NCI-H2227 (cell line): ENCODE measurements at regions not wholly inside any gene's neighbourhood (a gene's known extent, or its start where the extent isn't known, plus 50 kb on each side); places are given as distances from the start of the nearest gene placed in this dataset.
A peak's percentile ranks its signal among the peaks of the same experiment; 100 is the strongest.

Experiments used
- DNase-seq: peaks from one replicate; lab custom pipeline; 2025; ENCODE audit not compliant: unreplicated experiment; lab: John Stamatoyannopoulos, UW

DNA sequence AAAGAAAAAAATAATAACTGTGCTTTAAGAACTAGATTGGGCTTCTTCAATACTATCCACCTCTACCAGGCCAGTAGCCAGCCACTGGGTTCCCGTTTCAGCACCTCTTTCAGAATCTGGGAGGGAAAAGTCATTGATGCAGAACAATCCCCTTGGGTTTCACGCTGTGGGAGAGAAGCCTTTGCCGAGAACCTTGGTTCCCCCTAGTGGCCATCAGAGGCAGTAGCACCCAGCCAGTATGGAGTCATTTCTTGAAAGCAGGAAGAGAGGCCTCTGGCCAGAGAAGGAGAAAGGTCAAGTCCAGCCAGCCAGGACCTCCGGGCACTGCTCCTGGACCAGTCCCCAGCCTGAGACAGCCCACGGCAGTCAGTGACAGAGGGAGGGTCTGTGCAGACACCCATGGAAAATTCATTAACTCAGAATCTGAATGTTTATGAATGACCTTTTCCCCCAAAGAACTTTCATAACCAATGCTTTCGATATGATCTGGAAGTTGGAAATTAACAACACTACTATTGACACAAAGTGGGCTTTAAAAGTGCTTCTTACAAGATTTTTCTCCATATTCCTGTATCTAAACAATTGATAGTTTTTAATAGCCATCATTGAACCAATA lies 51.2 kb upstream of the CDH5 start:
- peak; percentile 65 for DNase-seq

DNA sequence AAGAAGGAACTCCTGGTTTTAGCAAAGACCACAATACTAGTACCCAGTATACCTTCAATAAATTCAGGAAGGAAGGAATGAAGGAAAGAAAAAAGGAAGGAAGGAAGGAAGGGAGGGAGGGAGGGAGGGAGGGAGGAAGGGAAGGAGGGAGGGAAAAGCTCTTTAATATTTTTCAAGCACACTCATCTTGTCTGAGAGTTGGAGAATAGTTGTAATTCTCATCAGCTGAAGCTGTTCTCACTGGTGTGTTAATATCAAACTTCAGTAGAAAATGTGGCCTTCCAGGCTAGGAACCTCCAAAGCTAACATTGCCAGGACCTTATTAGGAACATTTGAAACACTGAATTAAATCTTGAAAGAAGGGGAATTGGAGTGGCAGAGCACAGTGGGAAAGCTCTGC lies 55.2 kb upstream of the CDH5 start:
- DNase-seq = no peak

DNA sequence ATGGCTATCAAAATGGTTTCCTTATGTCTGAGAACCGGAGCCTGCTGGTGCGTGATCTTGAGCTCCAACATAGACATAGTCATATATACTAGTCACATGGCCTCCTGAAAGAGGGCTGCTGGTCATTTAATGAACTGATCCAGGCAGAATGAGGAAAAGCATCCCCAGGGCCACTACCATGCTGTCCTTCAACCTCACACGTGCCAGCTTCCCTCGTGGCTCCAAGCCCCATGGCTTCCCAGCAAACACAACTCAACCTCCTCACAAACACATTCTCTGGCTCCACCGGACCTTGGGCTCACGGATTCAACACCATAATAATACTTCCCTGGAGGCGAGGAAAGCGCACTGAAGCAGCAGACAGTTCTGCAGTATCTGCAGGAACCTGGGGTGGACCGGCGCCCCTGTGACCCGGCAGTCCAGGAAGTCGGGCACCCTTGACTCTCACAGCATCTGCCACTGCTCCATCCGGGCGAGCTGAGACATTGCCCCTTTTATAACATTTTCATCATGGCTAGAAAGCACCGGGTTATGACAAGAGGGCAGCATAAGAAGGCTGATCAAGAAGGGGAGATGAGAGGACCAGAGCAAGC lies 57.2 kb upstream of the CDH5 start:
- DNase-seq = no peak

DNA sequence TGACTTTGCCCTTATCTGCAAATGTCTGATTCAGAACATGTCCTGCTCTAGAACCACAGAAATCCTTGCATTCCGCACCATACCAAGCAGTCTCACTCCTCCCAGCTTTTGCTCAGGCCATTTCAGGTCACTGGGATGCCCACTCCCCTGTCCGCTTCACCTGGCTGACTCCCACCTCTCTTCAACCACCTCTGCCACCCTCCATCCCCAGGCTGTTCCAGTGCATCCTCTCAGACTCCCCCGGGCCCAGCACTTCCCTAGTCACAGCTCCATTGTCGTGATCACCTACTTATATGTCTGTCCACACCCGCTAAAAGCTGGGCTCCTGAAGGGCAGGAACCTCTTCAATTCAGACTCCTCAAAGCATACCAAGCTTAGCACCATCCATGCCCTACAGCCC lies 58.4 kb upstream of the CDH5 start:
- DNase-seq = no peak

DNA sequence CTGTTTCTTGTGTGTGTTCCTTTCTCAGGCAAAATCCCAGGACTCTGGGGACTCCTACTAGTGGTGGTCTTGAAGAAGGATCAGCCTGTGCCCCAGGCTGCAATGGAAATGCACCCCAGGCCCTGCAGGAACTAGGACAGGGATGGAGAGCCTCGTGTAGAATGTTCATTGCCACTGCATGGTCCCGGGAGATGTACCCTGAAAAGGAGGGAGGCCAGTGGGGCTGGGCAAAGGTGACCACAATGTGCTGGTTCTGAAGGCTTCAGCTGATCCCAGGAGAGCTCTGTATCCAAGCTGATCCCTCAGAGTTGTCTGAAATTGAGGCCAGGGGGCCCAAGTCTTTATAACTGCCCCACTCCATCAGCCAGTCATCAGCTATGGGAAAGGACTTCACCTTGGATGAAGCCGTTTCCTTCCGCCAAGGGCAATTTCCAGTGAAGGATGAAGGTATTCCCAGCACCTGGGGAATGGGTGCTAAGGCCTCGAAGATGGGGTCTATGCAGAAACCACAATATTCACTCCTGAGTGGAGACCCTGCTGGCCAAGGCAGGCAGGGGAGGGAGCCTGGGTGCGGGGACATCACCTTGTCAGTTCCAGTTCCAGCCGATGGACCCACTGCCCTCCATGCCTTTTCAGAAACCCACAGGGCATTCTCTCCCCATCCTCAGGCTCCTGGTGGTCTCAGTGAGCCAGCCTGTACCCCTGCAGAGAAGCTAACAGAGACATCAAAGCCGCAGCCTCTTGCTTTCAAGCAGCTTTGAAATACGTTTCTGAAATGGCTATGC lies 59.9 kb upstream of the CDH5 start:
- no peak for DNase-seq

DNA sequence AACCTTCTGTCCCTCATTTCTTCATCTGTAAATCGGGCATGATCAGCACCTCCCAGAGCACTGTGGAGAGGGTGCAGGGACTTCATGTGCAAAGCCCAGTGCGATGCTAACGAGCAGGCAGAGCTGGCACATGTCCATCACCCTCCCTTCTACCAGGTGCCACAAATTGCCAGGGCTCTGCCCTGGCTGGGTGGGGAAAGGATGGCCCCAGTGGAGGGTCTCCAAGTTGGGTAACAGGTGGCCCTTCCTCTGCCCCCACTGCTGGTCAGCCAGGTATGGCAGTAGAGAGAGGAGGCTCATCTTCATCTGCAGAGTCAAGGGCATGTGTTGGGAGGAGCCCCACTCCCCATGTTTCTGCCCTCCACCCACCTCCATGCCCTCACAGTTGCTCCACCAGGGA lies 61.5 kb upstream of the CDH5 start:
- no peak for DNase-seq

DNA sequence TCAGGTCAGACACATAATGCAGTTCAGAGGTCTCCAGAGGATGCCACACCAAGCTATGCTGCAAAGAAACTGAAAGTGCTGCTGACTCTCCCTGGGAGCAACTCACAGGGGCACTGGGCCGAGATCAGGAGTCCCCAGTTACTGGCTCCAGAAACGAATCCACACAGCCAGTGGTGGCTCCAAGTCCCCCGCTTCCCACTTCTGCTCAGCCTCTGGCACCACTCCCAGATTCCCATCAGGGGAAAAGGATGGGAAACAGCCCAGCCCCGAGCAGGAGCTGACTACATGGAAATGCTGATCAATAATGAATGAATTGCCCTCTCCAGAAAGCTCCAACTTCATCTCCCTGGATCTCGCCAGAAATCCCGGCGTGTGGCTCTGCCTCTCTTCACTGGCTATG lies 62.3 kb upstream of the CDH5 start:
- DNase-seq = no peak

DNA sequence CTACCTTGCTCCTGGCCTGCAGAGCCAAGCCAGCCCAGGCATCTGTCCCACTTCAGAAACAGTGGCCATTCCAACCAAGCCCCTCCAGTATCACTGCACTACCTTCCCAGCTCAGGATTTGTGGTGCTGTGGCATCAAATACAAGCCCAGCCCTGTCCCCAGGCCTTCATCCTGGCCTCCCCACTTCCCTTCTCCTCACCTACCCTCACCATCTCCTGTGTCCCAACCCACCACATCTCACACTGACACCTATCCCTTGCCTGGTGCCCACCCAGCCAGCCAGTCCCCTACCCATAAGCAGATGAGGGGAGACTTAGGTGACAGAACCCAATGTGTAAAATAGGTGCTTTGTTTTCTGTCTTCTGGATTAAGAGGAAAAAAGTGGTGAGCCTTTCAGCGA lies 66.0 kb upstream of the CDH5 start:
- no peak for DNase-seq

DNA sequence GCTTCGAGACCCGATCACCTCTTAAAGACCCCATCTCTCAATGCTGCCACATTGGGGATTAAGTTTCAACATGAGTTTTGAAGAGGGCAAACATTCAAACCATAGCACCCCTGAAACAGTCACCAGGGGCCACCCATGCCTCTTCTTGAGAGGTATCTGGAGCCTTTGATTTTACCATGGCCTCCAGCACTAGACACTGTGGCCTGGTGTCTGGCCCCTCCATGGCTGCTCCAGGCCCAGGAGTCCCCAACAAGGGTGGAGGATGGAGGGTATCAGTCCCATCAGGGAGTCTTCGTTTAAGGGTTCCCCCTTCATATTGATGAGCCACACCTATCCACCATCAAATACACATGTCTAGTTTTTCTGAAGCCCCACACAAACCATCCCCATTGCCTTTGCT lies 66.5 kb upstream of the CDH5 start:
- no peak for DNase-seq

DNA sequence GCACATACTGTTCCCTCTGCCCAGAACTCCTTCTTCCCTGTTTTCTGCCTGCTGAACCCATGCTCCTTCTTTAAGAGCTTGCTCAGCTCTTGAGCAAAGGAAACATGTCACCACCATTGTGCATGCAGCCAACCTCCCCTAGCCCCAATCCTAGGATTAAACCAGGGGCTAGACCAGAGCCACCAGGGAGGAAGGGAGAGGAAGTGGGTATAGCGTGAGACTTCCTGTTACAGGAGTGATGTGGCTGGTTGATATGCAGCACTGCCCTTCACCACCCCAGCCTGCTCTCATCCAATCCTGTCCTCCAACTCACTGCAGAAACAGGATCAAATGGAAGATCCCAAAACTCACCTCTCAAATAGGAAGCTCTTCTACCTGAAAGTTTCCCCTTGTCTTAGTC lies 67.1 kb upstream of the CDH5 start:
- DNase-seq = no peak

DNA sequence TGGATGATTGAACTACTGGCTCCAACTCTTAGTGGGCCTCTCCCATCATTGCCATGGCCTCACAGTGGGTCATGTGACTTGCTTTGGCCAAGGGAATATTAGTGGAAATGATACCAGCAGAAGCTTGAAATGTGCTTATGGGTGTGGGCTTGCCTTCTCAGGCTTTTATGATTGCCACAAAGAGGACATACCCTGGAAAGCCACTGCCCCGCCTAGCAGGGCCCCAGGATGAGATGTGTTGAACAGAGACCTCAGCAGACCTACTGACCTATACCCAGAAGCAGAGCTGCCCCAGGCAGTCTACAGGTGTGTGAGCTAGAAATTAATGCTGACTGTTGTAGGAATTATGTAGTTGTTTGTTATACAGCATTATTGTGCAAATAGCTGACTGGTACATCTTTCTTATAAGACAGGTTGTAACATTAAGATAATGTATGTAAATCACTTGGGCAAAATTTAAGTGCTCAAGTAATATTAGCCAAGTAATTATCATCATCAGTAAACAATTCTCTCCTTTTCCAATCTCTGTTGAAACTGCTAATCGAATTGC lies 67.8 kb upstream of the CDH5 start:
- DNase-seq = no peak

DNA sequence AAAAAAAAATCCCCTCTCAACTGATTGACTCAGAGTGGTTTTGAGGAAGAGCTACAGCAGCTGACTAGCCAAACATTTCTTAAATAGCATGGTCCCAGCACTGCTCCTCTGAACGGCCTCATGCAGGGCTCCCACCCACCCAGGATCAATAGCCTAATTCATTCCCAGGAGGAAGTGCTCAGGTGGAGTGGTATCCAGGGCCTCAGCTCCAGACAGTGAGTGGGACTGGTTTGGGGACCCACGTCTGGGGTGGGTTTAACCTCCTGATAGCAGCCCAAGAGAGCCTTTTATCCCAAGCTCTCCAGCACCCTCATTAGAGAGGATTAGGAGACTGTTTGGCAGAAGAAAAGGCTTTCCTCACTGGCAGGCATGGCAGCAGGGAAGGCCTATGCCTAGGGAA lies 68.5 kb upstream of the CDH5 start:
- no peak for DNase-seq

DNA sequence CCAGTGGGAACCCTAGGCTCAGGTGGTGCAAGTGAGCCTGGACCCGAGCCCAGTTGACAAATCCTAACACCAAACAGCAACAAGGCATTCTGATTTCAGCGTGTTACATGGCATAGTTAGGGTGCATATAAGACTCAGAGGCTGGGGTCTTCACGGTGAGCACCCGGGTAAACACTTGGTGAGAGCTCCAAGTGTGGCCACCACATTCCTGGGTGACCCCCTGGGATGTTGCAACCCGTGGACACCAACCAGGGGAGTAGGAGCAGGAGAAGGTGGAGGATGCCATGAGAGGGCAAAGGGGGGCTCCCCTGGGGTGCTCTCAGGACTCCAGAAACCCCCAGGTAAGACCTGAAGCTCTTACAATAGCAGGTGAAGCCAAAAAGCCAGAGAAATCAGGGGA lies 69.9 kb upstream of the CDH5 start:
- no peak for DNase-seq

DNA sequence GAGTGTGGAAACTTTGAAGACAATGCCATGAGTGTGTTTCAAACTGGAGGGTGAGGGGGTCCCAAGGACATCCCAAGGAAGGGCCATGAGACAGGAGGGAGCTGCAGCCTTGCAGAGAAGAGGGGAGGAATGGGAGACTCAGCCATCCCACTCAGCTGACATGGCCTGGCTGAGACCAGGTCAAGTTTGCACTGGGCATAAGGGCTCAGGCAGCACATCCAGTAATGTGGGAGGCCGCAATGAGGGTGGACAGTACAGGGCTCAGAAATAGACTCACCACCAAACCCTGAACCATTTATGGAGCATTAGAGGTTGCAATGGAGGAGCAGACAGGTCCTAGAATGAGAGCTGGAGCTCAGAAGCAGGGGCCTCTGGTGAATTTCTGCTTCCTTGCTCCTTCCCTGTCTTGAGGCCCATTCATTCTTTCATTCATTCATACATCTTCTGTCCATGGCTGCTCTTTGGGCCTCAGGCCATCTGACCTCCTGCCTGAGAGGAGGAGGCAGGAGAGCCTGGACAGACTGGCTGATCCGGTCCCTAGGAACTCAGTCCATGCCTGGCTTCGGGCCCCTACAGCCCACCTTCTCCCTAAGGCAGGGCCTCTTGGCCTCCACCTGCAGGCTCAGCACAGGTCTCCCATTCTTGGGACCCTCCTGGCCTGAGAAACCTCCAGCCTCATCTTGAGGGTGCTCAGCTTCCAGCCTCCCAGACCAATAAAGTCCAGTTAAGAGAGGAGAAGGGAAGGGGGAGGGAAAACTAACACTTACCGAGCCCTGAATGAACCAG lies 70.5 kb upstream of the CDH5 start:
- DNase-seq = no peak

DNA sequence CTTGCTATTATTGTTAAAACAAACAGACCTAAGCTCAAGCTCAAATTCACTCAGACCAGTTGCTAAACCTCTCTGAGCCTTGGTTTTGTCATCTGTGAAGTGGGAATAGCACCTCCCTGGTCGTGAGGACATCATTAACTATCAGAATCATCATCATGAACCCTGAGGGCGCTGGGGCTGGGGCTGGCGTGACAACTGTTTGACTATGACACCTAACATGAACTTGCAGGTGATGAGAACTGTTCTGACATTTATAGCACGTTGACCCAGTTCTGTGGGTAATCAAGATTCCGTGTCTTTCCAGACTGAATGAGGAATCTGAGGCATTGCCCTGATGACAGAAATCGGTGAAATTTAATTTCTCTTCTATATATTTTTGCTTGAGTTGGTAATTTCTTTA lies 71.3 kb upstream of the CDH5 start:
- no peak for DNase-seq

DNA sequence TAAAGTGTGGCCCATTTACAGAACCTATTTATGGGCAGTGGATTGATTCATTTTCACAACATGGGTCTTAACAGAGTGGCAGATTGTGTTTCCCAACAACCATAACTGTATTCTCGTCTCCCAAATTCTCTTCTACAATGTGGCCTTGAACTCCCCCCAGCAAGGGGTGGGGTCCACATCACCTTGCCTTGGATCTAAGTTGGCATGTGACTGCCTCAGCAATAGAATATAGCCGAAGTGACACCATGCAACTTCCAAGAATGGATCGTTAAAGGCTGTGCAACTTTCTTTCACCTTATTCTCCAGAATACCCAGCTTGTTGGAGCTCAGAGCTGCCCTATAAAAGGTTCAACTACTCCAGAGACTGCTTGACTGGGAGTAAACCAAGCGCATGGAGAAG lies 72.0 kb upstream of the CDH5 start:
- no peak for DNase-seq

DNA sequence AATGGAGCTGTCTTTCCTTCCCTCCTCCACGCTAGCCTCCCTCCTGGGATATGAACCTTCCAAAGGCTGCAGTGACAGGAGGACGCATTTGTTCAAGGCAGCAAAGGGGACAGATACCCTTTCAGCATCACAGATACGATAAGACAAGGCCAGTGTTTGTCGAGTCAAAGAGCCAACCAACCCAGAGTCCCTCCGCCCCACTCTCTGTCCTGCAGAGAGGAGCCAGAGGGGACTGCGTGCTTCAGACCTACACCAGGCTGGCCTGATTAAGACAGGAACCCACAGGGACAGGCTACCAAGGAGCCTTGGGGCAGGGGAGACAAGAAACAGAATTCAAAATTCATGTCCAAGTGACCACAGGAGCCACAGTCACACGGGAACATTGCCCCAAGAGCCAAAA lies 72.6 kb upstream of the CDH5 start:
- DNase-seq = no peak

DNA sequence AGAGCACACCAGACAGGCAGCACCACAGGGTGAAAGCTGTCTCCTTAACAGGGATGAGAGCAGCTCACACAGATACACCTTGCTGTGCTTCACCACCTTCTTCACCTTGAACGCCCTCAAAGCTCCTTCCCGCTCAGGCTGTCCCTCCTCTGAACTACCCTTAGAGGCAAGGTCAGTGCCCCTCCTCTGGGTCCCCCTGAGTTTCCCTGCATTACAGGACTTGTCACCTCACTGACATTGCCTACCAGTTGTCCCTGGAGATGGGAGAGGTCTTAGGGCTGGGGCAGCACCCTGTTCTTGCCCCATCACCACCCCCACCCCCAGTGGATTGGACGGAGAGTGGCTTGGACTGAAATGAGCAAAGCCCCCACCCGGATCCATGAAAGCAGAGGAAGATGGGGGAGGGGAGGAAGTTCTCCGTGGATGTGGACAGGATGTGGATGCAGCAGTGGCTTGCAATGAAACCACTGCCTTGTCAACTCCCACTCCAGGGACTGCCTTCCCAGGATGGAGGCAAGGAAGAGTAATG lies 73.2 kb upstream of the CDH5 start:
- no peak for DNase-seq

DNA sequence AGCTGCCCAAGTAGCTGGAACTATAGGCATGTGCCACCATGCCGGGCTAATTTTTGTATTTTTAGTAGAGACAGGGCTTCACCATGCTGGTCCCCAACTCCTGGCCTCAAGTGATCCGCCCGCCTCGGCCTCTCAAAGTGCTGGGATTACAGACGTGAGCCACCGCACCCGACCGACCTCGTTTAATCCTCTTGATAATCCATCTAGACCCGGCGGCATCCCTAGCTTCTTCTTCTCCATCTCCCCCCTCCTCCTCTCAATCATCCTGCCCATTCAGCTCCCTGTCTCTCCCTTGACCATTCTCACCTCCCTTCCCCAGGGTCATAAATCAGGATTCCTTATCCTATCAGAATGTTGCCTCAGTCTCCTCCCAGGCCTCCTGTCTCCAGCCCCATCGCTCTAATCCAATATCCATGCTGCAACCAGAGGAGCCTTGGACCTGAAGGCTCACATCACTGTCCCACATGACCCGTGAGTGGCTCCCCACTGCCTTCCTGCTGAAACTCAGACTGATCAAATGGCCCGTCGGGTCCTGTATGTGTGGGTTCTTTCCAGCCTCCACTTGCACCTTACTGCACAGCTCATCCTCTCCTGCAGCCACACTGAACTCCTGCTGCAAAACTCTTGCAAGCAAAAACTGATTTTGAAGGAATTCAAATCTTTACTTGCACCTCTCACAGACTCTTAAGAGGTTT lies 74.1 kb upstream of the CDH5 start:
- DNase-seq = no peak

DNA sequence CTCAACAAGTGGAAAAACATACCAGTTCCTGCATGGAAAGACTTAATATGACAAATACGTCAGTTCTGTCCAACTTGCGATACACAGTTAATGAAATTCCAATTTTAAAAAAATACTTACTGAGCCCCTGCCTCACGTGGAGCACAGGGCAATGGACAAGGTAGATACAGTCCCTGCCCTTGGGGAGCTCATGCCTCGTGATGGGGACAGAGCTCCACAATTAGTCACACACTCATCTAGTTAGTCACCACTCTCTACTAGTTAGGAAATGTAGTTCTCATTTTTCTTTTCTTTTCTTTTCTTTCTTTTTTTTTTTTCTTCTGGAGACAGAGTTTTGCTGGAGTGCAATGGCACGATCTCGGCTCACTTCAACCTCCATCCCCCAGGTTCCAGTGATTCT lies 74.7 kb upstream of the CDH5 start:
- no peak for DNase-seq

DNA sequence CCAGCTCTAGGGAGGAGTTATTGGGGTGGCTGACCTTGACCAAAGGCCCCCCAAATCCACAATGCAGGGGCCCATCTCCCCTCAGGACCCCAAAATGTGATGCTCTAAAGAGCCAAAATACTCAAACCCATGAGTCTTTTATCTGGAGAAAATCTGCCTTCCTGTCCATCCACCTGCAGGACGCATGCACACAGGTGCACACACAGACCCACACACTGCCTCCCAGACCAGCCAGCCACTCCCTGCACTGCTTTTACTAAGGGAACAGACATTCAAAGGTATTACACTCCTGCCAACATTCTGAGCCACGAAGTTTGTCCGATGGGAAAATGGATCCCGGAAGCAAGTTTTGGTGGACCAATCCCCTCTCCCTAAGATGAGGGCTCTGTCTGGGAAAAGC lies 76.1 kb upstream of the CDH5 start:
- no peak for DNase-seq
